ENCODE measurements at regions not wholly inside any gene's neighbourhood (a gene's known extent, or its start where the extent isn't known, plus 50 kb on each side); places are given as distances from the start of the nearest gene placed in this dataset.
"Not testable (repeated sequence)": the region's sequence is repeated elsewhere in the genome, so short reads cannot be mapped to it uniquely, and the experiment has no call there.

- not testable (repeated sequence) for DNase-seq
Observed at GRCh38 chrX:99988532-99988931, 421.5 kb downstream of the PCDH19 start.

DNA sequence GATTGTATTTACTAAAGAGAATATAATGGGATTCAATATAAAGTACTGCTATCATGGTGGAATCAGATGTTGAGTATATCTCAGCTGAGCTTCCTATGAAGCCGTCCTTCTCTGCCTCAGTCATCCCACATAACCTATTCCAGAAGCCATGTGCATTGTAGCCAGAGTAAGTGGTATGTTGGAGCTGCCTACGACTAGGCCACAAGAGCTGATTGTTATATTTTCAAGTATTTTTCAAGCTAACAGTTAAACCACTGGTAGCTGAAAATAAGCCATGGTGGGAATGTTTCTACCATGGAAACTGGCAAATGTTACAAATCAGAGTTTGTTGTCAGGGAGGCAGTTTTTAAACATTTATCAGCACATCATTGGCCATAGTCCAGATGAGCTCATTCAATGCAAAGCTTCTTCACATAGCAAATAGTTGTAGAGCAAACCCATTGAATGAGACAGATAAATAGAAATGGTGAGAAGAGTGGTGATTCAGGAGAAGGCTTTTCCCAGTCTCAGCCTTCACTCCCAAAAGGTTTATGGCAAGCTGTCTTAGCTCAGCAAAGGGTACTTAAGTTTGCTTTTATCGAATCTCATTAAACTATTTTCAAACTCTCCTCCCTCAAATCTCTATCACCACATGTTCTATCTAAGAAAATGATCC, 436.4 kb downstream of the PCDH19 start:
- DNase-seq = no peak

- DNase-seq = no peak
Observed at GRCh38 chrX:99939883-99940232, 470.2 kb downstream of the PCDH19 start.

- not testable (repeated sequence) for DNase-seq
Observed at GRCh38 chrX:99939206-99939882, 470.7 kb downstream of the PCDH19 start.

- no peak for DNase-seq
Observed at GRCh38 chrX:99938464-99938863, 471.6 kb downstream of the PCDH19 start.

DNA sequence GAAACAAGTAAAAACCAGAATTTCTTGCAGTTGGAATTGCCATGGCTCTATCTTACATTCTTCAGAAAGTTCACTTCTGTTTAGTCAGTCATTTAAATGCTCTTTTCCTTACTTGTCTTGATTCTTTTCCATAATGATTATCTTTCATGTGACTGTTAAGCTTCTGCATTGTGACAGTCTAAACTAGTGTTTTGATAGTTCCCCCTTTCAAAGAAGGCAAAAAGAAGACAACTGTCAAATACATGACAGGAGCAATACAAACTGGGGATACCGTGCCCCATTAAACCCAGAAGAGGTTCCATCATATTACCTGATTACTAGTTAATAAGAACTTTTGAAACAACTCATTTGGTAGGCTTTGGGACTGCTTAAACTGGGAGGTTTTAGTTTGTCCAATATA, 476.2 kb downstream of the PCDH19 start:
- no peak for DNase-seq

DNA sequence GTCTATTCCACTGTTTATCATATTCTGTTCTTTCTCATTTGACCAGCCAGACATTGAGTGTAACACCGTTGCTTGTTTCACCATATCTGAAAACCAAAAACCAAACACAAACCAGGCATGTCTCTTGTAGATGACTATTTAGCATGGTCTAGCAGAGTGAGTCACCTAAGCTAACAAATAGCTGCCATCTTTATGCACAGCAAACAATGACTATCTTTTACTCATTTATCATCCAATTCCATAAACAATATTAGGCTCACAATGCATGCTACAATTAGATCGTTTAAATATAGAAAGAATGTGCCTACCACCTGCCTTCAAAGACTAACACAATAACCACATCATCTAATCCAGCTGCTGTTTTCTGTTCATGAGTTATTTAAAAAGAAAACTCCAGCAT, 495.4 kb downstream of the PCDH19 start:
- DNase-seq = no peak

DNA sequence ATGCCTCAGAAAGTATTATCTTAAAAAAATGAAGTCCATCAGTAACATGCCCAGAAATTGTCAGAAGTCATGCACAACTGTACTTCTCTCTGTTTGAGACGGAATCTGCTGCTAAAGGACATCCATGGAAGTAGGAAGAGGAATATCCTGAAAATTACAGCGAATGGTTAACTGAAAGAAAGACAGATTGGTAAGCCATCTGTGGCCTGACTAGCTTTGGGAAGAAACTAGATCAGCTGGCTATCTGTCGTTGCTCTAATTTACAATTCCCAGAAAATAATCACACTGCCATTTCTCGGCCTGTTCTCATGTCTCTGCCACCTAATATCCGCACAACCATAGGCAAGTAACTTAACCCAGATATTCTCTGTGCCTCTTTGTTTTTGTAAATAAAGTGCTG, 496.5 kb downstream of the PCDH19 start:
- no peak for DNase-seq

- DNase-seq = no peak
Observed at GRCh38 chrX:99909946-99910345, 500.1 kb downstream of the PCDH19 start.

GRCh38 chrX:99901091-99901490, 509.0 kb downstream of the PCDH19 start:
- DNase-seq = no peak

GRCh38 chrX:99887918-99888317, 522.2 kb downstream of the PCDH19 start:
- DNase-seq = no peak

DNA sequence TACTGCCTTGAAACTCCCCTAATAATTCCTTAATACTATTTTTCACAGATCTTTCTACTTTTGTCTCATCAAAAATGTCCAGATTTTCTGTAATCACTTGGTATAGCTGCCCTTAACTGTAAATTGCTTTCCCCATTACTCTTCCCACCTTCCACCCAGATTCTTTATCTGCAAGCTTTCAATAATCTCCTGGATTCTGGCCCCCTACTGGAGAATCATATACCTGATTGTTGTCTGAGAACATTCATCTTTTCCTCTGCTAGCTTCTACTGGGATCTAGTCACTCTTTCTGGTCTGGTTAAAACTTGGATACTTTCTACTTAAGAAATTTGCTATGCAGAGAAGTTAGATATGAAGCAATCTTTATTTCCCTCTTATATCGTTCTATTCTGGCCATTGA, 552.6 kb downstream of the PCDH19 start:
- DNase-seq = no peak

- no peak for DNase-seq
Observed at GRCh38 chrX:99833821-99834220, 576.3 kb downstream of the PCDH19 start.

GRCh38 chrX:99820197-99820596, 589.9 kb downstream of the PCDH19 start:
- DNase-seq = no peak

- no peak for DNase-seq
Observed at GRCh38 chrX:99800016-99800415, 610.1 kb downstream of the PCDH19 start.

DNA sequence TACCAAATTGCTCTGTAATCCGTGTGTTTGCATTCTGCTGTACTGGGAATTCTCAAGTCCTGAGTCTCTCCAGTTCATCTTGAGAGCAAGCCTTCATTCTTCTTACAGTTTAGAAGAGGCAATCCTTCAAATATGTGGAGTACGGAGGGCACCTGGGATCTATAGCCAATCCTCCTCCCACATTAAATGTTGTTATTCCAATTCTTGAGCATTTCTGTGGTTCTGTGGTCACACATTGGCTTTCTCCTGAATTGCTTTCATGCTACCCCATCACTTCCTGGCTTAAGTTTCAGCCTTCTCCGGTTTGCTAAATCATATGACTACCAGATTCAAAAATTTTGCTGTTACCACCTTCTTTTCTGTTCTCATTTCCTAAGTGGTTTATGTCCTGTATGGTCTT, 611.1 kb downstream of the PCDH19 start:
- DNase-seq = no peak

GRCh38 chrX:99795495-99795894, 614.6 kb downstream of the PCDH19 start:
- DNase-seq = no peak

GRCh38 chrX:99782516-99783040, 627.5 kb downstream of the PCDH19 start:
- no peak for DNase-seq

DNA sequence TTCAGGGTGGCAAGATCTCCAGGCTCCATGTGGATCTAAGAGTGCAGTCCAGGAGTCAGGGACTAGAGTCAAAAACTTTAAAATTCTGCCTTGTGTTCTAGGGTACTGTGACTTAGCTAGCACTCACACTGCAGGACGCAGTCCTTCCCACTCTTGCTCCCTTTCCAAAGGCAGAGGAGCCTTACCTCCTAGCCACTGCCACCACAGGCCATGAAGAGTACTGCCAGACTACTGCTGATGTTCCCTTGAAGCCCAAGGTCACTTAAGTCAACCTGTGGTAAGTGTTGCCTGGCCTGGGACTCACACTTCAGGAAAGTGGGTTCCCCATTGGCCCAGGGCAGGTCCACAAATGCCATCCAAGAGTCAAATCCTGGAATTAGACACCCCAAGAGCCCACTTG, 632.2 kb downstream of the PCDH19 start:
- no peak for DNase-seq

DNA sequence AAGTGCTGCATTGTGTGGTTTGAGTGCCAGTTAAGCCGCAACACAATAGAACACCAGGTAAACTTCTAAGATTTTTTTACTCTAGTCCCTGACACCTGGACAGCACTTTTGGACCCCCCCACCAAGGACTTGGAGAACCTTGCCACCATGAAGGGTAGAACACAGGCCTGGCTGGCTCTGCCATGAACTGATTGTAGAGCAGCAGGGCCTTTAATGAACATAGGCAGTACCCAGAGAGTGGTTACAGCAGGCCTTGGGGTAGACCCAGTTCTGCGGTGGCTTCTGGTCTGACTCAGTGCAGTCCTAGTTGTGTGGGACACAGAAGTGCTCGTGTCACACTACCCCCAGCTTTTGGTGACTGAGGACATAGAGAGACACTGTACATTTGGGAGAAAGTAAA, 648.3 kb downstream of the PCDH19 start:
- no peak for DNase-seq

DNA sequence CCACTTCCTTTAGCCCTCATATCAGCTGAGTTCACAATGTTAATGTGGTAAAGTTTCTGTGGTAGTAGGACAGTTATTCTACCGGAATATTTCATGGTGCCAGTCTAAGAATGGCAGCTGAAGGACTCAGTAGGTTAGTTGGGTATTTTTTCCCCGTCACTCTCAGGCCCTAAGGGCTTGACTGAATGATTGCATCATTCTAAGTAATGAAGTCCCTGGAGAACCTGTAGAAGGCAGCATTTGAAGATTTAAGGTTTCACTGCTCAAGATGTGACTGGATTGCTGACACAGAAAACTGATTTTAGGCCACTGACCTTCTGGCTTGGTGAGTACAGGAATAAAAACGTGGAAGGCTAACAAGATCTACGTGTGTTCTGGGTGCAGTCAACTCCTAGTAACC, 657.3 kb downstream of the PCDH19 start:
- DNase-seq = no peak

DNA sequence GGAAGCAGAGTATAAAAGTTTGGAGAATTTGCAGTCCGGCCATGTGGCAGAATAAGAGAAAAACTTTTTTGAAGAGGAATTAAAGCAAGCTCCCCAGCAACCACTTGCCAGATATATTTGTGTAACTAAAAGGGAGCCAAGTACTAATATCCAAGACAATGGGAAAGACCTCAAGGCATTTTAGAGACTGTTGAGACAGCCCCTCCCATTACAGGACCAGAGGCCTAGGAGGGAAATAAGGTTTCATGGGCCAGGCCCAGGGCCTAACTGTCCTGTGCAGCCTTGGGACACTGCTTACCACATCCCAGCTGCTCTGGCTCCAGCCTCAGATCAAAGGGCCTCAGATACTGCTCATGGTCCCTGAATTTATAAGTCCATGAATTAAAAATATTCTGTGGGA, 659.4 kb downstream of the PCDH19 start:
- no peak for DNase-seq

DNA sequence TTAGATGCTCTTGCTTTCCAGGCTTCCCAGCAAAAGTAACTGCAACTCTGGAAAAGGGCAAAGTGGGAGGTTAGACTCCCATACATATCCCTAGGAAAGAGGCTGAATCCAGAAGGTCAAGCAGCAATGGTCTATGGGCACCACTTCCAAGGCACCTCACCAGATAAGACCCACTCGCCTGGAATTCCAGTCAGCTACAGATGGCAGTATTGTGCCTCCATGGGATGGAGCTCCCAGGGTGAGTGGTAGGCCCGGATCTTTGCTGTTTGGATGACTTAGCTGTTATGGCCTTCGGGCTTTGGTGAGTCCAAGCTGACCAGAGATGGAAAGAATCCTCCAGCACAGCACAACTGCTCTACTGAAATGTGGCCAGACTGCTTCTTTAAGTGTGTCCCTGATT, 688.0 kb downstream of the PCDH19 start:
- DNase-seq = no peak

GRCh38 chrX:99719140-99719539, 690.9 kb downstream of the PCDH19 start:
- no peak for DNase-seq

GRCh38 chrX:99717716-99718115, 692.4 kb downstream of the PCDH19 start:
- DNase-seq = no peak
